Activated T-cell treated with anti-CD3 and anti-CD28 coated beads, Interleukin-2, amount 50 U/mL, for 4 hours (primary cell): ENCODE measurements at regions not wholly inside any gene's neighbourhood (a gene's known extent, or its start where the extent isn't known, plus 50 kb on each side); places are given as distances from the start of the nearest gene placed in this dataset.
"Not testable (repeated sequence)": the region's sequence is repeated elsewhere in the genome, so short reads cannot be mapped to it uniquely, and the experiment has no call there.

ENCODE experiments used
- ATAC-seq, 2 donors: fragments of 200-7000 bp; cut with Tn5 transposase; one replicate each; pipeline ENCODE4 v1.10.0; 2021
- DNase-seq: peaks from one replicate; pipeline ENCODE4 v3.0.0-alpha.2; 2020
- H3K27me3 Mint-ChIP-seq: one replicate; pipeline ENCODE4 v1.8.0; 2021; ENCODE audit warnings: low read depth, mixed read lengths
- H3K36me3 Mint-ChIP-seq: one replicate; pipeline ENCODE4 v1.8.0; 2022; ENCODE audit warnings: mixed read lengths; ENCODE audit not compliant: insufficient read depth
- H3K4me1 Mint-ChIP-seq: one replicate; pipeline ENCODE4 v1.8.0; 2021; ENCODE audit warnings: low read depth, mixed read lengths
- H3K4me3 Mint-ChIP-seq: one replicate; pipeline ENCODE4 v1.8.0; 2021; ENCODE audit warnings: mild to moderate bottlenecking, moderate library complexity, mixed read lengths
- H3K9me3 Mint-ChIP-seq: one replicate; pipeline ENCODE4 v1.8.0; 2021; ENCODE audit warnings: mixed read lengths

DNA sequence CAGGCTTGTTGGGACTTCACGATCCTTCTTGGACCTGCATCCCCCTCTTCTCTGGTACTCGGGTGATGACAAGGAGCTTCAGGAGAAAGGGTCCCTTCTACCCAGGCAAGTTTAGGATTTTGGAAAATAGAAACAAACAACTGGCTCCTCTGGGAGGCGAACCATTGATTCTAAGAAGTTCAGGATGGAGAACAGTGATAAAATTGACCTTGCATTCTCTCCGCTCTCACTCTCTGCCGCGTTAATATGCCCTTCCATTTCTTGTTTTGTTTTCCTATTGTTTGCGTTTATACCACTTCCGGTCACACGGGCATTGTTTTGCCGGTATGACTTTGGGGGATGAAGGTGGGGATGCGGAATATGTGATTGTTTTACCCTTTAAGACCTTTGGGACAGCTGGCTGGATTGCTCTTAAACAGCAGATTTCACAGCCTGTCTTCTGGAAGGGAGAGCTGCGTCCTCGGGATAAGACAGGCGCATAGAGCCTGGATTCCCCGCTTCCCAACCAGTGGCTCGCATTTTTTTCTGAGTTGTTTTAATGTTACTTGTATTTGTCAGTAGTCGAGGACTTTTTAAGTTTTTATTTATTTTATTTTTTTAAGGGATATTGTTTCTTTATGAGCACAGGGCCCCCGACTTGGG, 144.3 kb upstream of the ZNF184 start:
- Mint-ChIP-seq H3K27me3 (peaks cover 69% of the 10 kb centered on the region), H3K9me3 (no peaks in the 10 kb centered on the region), H3K4me3 (no peak overlapping the region), H3K4me1 (peaks cover 9% of the 10 kb centered on the region), H3K36me3 (no peaks in the 10 kb centered on the region)
- DNase-seq: no peak
- no peak for ATAC-seq

DNA sequence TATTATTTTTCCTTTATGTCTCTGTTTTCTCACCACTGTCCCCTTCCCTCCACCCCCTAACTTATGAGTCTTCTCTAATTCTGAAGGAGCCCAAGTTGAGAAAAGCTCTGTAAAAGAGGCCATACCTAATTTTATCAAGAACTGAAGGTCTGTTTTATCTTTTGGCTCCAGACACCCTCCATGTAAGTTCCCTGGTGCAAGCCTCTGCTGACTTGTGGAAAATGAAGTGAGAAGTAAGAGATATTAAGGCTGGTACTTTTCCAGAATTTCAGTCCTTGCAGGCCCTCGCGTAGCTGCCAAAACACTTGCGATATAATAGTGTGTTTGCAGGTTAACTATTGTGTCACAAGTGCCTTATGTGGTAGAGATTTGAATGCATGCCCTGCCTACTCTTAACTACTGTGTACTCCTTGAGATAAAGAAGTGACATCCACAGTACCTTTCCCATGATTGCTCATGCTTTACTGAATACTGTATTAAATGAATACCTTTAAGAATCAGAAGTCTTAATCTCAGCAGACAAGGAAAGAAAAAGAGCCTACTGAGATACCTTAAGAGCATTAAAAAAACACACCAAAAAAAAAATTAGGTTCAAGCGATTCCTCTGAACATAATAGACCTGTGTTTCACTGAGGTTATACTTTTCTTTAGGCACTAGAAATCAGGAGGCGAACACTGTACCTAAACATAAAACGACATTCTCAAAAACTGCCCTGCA, 143.6 kb upstream of the ZNF184 start:
- DNase-seq (no peak), ATAC-seq (no peak)
- H3K4me1 Mint-ChIP-seq: peaks cover 9% of the 10 kb centered on the region
- H3K36me3 Mint-ChIP-seq: no peaks in the 10 kb centered on the region
- H3K4me3 Mint-ChIP-seq: no peak overlapping the region
- H3K27me3 Mint-ChIP-seq: peaks cover 67% of the 10 kb centered on the region
- H3K9me3 Mint-ChIP-seq: no peaks in the 10 kb centered on the region

DNA sequence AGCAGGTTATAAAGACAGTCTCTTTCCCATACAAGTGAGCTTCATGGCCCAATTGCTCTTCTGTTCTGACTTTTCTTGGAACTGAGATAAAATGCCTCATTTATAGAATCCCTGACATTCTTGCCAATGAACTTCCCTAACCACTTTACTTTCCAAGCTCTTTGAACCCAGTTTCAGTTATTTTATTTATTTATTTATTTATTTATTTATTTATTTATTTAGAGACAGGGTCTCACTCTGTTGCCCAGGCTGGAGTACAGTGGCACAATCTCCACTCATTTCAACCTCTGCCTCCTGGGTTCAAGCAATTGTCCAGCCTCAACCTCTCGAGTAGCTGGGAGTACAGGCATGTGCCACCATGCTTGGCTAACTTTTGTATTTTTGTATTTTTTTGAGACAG, 138.5 kb upstream of the ZNF184 start:
- no peak for DNase-seq
- no peak for ATAC-seq
- H3K4me3 Mint-ChIP-seq: no peak overlapping the region
- no peaks in the 10 kb centered on the region for H3K36me3 Mint-ChIP-seq
- peaks cover 51% of the 10 kb centered on the region for H3K27me3 Mint-ChIP-seq
- H3K9me3 Mint-ChIP-seq: no peaks in the 10 kb centered on the region
- no peaks in the 10 kb centered on the region for H3K4me1 Mint-ChIP-seq

DNA sequence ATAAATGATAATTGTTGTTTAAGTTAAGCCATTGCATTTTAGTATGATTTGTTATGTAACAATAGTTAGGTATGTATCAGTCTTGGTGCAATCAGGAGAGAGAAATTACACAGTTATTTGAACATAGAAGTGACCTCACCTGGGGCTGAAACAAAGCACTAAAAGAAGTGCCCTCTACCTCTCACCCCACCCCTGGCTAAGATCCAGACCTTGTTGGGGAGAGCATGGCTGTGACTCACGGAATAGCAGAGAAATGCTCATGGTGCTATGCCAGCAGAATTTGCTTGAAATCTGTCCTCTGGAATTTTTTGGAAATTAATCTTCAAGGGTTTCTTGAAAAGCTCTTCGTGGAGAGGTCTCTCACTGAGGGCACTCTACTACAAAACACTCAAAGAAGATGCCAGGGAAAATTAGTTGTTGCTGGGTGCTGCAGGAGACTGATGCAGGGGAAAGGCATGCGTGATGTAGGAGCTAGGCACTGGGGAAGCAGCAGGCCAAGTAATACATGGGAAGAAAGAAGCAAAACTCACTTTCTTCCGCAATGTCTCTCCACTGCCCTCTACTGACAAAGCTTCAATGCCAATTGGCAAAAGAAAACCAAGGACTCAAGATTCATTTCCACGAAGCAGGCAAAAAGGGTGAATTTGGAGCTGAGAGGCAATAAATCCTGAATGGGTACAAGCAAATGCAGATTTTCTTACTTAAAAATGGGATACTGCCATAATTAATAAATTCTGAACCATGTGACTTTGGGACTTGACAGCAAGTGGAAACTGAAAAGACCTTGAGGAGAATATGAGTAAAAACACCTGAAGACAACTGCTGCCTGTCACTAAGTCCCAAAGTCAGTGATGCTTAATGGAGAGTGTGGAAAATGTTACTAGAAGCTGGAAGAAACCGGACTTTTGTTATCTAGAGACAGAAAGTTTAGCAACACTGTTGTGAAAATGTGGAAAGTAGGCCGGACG, 136.3 kb upstream of the ZNF184 start:
- H3K4me3 Mint-ChIP-seq: no peak overlapping the region
- H3K4me1 Mint-ChIP-seq: peaks cover 4% of the 10 kb centered on the region
- peaks cover 68% of the 10 kb centered on the region for H3K27me3 Mint-ChIP-seq
- ATAC-seq (no peak), DNase-seq (no peak)
- no peaks in the 10 kb centered on the region for H3K36me3 Mint-ChIP-seq
- no peaks in the 10 kb centered on the region for H3K9me3 Mint-ChIP-seq

DNA sequence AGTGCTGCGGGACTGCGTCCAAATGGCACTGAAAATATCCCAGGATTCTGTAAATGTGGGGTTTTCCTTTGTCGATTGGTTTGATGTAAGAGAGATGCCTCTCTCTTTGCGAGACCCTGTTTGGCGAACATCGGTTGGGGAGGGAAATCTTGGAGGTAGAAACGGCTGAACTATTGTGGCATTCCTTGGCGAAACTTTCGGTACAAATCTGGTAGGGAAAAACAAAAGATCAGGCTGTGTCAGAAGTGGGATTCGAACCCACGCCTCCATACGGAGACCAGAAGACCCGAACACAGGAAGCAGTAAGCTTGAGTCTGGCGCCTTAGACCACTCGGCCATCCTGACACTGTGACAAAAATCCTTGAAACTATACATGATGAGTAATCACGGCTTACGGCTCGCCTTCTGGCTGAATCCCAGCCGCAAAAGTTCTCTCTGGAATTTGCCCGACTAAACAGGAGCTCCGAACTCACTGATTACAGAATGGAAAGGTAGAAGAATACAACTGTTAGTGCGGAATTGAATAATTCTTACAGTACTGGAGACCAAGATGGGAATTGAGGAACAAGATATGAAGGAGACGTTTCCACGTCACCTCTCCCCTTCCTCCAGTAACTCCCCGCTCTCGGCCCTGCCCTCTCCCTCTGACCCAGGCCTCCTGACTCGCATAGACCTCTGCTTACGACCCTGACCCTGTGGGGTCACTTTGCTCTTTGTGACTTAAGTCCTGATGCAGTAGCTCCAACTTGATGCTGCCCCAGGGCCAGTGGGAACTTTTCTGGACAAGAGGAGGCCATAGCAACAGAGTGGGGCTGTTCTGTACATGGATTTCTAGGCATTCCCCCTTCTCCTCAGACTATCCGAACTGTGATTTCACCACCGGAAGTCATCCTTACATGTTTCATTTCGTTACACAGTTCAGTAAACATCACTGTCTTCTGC, 132.8 kb upstream of the ZNF184 start:
- Mint-ChIP-seq H3K36me3 (no peaks in the 10 kb centered on the region), H3K9me3 (peaks cover 4% of the 10 kb centered on the region), H3K4me1 (peaks cover 8% of the 10 kb centered on the region), H3K27me3 (peaks cover 70% of the 10 kb centered on the region), H3K4me3 (no peak overlapping the region)
- DNase-seq (no peak), ATAC-seq (no peak)

DNA sequence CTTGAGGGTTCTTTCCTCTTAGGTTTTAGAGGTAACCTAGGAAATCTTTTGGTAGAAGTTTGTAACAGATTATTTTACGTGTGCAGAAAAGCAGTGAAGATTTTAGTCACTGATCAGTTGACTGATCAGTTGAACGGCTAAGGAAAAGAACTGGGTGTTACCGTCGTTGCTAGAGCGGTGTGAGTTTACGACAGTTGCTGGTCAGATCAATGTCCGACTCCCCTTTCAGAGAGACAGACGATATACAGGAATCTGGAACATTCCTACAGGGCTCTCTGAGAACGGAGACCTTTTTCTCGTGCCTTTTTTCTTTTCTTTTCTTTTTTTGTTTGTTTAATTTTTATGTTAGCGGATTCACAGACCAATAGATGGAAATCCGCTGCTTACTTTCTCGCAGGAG, 132.1 kb upstream of the ZNF184 start:
- H3K27me3 Mint-ChIP-seq: peaks cover 76% of the 10 kb centered on the region
- no peaks in the 10 kb centered on the region for H3K36me3 Mint-ChIP-seq
- H3K4me3 Mint-ChIP-seq: no peak overlapping the region
- peaks cover 4% of the 10 kb centered on the region for H3K9me3 Mint-ChIP-seq
- H3K4me1 Mint-ChIP-seq: peaks cover 8% of the 10 kb centered on the region
- ATAC-seq: no peak
- no peak for DNase-seq

DNA sequence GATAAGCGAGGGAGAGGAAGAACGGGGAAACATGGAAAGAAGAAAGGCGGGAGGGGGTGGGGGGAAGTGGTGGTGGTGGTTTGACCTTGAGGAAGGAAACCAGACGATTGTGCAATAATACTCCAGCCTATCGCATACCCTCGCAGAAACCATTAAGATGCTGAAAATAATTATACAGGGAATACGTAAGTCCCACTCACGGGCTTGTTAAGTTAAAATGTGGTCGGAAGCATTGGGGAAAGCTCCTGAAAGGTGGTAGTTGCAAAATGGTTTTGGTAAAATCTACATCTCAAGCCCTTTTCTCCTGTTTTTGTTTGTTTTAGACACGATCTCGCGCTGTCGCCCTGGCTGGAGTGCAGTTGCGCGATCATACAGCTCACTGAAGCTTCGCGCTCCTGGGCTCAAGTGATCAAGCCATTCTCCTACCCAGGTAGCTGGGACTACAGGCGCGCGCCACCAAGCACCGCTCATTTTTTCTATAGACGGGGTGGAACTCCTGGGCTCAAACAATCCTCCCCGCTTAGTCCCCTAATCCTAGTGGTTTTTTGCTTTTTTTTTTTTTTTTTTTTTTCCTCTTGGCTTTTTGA, 128.9 kb upstream of the ZNF184 start:
- ATAC-seq: no peak
- Mint-ChIP-seq H3K27me3 (peaks cover 85% of the 10 kb centered on the region), H3K9me3 (peaks cover 4% of the 10 kb centered on the region), H3K4me3 (peak overlapping the region; percentile 36), H3K4me1 (peaks cover 8% of the 10 kb centered on the region), H3K36me3 (no peaks in the 10 kb centered on the region)
- no peak for DNase-seq

DNA sequence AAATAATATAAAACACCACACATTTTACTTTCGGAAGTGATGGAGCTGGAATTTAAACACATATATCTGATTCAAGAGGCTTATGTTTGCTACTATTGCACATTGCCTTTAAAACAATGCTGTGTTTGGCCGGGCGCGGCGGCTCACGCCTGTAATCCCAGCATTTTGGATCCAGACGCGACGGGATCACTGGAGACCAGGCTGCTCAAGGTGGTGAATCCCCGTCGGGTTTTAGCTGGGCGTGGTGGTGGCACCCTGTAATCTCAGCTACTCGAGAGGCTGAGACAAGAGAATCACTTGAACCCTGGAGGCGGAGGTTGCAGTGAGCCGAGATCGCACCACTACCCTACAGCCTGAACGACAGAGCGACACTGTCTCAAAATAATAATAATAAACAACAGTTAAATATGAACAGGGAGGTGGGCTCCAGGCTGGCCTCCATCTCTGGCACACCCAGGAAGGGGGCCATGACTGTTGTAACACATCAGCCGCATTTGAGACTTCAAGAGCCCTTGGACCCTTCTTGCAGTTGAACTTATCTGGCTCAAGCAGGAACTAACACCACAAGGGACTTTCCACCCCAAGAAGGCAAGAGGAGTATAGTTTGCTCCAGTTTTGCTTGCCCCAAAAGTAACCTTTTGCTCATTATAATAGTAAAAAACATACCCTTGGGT, 127.1 kb upstream of the ZNF184 start:
- Mint-ChIP-seq H3K4me1 (peaks cover 5% of the 10 kb centered on the region), H3K4me3 (no peak overlapping the region), H3K9me3 (peaks cover 4% of the 10 kb centered on the region), H3K27me3 (peaks cover 81% of the 10 kb centered on the region), H3K36me3 (no peaks in the 10 kb centered on the region)
- DNase-seq (no peak), ATAC-seq (no peak)

DNA sequence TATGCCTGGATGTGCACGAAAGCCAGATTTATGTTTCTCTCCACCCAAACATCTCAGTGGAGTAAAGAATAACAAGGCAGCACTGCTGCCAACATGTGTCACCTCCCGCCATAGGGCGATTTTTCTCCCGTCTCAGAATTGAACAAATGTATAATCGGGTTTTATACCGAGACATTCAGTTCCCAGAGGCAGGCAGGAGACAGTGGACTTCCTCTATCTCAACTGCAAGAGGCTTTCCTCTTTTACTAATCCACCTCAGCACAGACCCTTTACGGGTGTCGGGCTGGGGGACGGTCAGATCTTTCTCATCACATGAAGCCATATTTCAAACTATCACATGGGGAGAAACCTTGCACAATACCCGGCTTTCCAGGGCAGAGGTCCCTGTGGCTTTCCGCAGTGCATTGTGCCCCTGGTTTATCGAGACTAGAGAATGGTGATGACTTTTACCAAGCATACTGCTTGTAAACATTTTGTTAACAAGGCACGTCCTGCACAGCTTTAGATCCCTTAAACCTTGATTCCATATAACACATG, 124.2 kb upstream of the ZNF184 start:
- DNase-seq, H3K9me3 Mint-ChIP-seq, H3K4me1 Mint-ChIP-seq, H3K4me3 Mint-ChIP-seq, ATAC-seq, H3K36me3 Mint-ChIP-seq: not testable (repeated sequence)
- peaks cover 60% of the 10 kb centered on the region for H3K27me3 Mint-ChIP-seq

DNA sequence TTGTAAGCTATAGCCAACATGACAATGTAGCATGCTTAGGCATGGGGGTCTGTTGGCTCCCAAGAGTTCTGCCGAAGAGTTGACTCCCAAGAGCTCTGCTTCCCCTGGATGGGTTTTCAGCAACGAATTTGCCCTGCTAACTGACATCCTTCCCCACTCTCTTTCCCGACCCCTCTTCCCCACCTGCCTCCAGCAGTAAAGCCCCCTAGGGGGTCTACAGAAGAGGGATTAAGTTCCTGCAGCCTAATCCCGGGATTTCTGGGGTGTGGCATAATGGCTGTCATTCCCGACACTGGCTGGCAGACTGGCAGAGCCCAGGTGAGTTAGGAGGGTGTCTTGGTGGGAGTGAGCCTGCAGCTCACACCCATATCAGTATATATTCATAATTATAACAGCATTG, 121.0 kb upstream of the ZNF184 start:
- peaks cover 33% of the 10 kb centered on the region for H3K27me3 Mint-ChIP-seq
- no peak overlapping the region for H3K4me3 Mint-ChIP-seq
- H3K36me3 Mint-ChIP-seq: no peaks in the 10 kb centered on the region
- no peaks in the 10 kb centered on the region for H3K9me3 Mint-ChIP-seq
- H3K4me1 Mint-ChIP-seq: no peaks in the 10 kb centered on the region
- no peak for ATAC-seq
- DNase-seq: no peak

DNA sequence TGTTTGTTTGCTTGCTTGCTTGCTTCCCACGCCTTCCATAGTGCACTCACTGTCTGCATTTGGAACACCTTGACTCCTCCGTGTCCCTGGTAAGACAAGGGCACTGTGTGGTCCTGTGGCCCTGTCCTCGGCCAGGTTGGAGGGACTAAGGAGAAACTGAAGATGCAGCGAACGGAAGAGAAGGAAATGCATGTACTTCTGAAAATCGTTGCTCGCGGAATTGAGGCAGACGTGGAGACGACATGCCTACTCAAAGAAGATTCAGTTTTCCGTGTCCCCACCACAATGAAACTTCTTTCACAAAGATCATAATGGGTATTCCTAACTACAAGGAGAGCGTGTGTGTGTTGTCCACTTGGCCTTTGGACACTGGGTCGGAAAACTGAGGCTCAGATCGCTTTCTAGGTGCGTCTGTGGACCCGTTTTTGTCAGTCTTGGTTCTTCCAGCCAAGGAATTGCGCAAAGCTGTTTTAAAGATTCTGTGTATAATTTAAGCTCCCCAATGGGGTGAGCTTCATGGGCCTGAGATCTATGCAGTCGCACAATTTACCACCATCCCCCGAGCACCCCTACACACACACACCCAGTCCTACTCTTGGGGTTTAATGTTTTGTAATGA, 120.4 kb upstream of the ZNF184 start:
- no peak overlapping the region for H3K4me3 Mint-ChIP-seq
- H3K27me3 Mint-ChIP-seq: peaks cover 28% of the 10 kb centered on the region
- no peaks in the 10 kb centered on the region for H3K4me1 Mint-ChIP-seq
- DNase-seq (no peak), ATAC-seq (peak in 1 of 2 donors; percentile 14)
- H3K36me3 Mint-ChIP-seq: no peaks in the 10 kb centered on the region
- H3K9me3 Mint-ChIP-seq: no peaks in the 10 kb centered on the region

DNA sequence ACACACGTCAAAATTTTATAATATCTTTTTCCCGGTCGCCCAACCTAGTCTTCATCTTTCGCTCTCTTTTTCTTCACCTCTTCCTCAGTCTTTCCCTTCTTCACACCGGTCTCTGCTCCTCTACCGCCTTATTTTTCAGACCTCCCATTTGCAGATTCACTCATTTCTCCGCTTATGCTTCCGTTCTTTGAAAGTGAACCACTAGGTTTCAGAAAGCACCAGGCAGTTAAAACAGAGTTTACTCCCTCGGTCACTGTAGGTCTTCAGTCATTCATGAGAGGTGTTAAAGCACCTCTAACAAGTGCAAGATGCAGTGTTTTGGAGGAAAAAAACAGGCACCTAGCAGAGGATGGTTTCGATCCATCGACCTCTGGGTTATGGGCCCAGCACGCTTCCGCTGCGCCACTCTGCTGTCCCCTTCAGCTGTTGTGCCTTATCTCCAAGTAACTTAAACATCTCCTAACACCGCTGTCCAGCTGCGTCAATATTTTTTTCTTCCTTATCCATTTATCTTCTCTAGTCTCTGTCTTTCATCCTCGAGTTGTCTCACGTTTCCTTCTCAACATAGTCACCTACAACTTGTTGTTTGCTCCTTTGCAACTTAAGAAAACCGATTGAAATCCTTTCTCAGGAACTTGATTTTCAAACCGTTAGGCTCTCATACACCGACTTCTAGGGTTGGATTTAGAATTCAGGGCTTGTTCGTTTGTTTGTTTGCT, 119.7 kb upstream of the ZNF184 start:
- H3K27me3 Mint-ChIP-seq: peaks cover 26% of the 10 kb centered on the region
- no peak for DNase-seq
- no peak overlapping the region for H3K4me3 Mint-ChIP-seq
- no peaks in the 10 kb centered on the region for H3K9me3 Mint-ChIP-seq
- no peaks in the 10 kb centered on the region for H3K4me1 Mint-ChIP-seq
- no peaks in the 10 kb centered on the region for H3K36me3 Mint-ChIP-seq
- ATAC-seq: peak; percentile 88 to 91
